A172 (cell line): ENCODE measurements at regions not wholly inside any gene's neighbourhood (a gene's known extent, or its start where the extent isn't known, plus 50 kb on each side); places are given as distances from the start of the nearest gene placed in this dataset.
"Not testable (repeated sequence)": the region's sequence is repeated elsewhere in the genome, so short reads cannot be mapped to it uniquely, and the experiment has no call there.

Source experiments
- DNase-seq: peaks from one replicate; pipeline ENCODE4 v3.0.0-alpha.2; 2015; ENCODE audit warnings: low spot score

GRCh38 chr12:47373554-47374150, 293.9 kb upstream of the AMIGO2 start:
- no peak for DNase-seq

DNA sequence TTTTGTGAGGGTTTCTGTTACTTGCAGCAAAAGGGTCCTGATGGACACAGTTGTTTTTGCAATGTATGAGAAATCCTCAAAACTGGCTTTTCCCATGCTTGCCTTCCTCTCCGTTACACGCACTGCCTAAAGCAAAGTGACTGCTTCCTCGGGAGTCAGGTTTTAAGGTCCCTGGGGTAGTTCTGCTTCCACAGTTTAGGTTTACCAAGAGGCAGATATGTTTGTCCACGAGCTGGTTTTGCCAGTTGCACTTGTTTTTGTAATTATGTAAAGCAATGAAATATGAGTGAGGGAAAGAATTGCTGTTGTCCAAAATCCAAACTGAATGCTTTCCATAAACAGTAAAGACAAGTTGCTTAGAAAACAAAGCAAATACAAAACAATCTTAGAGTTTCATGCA, 290.7 kb upstream of the AMIGO2 start:
- DNase-seq = no peak

- DNase-seq = no peak
Measured at GRCh38 chr12:47369085-47369484, 289.3 kb upstream of the AMIGO2 start.

DNA sequence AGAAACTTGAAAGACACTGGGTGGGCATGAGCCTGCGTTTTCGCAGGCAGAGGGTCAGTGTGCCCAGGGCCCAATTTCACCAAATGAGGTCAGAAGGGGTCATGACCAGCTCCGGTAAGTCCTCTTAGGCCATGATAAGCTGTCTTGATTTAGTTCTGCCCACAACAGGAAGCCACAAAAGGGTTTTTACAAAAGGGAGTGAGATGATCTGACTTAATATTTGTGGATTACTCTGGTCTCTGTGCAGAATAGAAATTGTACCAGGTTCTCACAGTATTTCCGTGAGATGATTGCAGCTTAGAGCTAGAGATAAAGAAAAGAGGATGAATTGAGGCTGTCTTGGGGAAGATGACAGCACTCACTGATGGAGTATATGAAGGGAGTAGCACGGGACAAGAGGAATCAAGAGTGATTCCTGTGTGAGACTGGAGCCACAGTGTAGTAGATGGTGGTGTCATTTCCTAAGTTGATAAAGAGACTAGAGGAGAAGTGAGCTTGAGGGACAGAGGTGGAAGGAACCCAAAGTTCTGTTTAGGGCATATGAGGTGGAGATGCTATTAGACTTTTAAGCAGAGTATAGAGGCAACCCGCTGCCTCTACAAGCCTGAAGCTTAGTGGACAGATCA, 288.3 kb upstream of the AMIGO2 start:
- no peak for DNase-seq

GRCh38 chr12:47366579-47366978, 286.8 kb upstream of the AMIGO2 start:
- no peak for DNase-seq

DNA sequence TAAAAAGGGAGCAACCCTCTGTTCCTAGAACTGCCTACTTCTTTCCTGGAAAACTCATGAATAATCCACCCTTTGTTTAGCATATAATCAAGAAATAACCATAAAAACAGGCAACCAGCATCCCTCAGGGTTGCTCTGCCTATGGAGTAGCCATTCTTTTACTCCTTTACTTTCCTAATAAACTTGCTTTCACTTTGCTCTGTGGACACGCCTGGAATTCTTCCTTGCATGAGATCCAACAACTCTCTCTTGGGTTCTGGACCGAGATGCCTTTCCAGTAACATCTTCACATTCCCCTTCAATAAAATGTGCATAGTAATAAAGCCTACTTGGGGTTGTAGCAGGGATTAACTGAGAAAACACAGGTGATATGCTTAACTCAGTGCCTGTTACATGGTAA, 286.4 kb upstream of the AMIGO2 start:
- DNase-seq = no peak

- DNase-seq = not testable (repeated sequence)
Measured at GRCh38 chr12:47365443-47366076, 285.8 kb upstream of the AMIGO2 start.

- no peak for DNase-seq
Measured at GRCh38 chr12:47364261-47364660, 284.5 kb upstream of the AMIGO2 start.

GRCh38 chr12:47362126-47362705, 282.5 kb upstream of the AMIGO2 start:
- no peak for DNase-seq

DNA sequence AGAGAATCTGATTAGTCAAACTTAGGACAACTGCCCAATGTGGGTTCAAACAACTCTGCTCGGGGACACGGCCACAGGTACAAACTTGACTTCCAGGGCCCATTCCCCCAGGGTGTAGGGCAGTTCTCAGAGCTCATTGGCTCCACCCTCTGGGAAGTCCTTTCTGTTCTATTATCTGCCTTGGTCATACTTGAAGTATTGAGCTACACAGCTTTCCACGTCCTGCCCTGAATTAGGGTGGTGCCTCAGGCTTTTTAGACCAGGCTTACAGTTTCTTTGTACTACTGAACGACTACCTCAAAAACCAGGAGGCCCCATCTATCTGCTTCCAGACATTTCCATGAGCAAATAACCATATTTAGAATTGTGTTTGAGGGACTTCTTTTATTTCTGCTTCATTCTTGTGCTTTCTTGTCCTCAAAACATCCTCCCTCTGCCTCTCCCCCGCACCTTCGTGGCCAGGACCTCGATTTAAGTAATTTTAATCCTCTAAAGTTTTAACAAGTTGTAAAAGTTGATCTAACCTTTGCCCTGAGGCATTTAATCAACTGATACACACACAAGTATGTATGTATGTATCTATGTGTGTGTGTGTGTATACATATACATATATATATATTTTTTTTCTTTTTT, 281.7 kb upstream of the AMIGO2 start:
- DNase-seq = no peak

DNA sequence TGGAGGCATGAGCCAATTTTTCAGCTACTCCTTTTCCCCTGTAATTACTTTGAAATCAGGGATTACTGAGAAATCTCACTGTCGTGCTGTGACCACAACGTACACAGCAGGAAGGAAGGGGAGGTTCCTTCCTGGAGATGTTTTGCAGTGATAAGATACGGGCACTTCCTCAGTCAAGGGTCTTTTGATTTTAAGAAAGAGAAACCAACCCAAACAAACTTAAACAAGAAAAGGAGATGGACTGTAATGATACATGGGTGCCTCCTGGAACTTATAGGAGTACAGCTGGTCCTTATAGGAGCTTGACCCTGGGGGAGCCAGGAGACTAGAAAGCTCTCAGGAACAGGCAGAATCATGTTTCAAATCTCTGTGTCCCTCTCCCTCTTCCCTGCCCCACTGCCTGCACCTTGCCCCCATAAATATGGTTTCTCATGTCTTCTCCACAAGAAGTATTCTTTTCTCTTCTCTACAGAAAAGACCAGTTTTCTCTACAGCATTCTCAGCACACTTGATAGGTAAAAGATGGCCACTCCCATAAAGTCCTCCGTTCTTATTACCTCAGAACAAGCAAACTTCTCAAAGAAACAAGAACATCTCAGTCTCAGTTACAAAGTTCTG, 281.1 kb upstream of the AMIGO2 start:
- peak; percentile 21 for DNase-seq

GRCh38 chr12:47360093-47360480, 280.3 kb upstream of the AMIGO2 start:
- DNase-seq = no peak

- DNase-seq = no peak
Measured at GRCh38 chr12:47359310-47360092, 279.7 kb upstream of the AMIGO2 start.

- DNase-seq = not testable (repeated sequence)
Measured at GRCh38 chr12:47357006-47357405, 277.2 kb upstream of the AMIGO2 start.

DNA sequence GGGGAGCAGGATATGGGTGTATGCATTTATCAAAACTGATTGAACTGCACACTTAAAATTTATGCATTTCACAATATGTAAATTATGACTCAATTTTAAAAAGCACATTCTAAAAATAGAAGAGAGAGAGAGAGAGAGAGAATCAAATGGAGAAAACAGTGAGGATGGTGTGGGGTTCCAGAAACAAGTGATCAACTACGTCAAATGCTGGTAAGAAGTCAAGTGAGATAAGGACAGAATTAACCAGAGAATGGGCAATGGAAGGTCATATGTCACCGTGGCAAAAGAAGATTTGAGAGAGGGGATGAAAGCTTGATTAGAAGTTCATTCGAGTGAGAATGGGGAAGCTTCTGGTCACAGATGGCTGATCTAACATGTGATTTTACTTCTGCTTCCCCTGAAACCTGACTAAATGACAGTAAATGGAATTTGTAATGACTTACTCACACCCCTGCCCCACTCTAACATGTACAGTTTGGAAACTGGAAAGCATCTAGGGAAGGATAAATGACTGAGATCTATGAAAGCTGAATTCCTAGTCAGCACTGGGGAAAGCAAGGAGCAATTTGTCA, 276.5 kb upstream of the AMIGO2 start:
- no peak for DNase-seq

GRCh38 chr12:47353508-47353907, 273.7 kb upstream of the AMIGO2 start:
- no peak for DNase-seq

DNA sequence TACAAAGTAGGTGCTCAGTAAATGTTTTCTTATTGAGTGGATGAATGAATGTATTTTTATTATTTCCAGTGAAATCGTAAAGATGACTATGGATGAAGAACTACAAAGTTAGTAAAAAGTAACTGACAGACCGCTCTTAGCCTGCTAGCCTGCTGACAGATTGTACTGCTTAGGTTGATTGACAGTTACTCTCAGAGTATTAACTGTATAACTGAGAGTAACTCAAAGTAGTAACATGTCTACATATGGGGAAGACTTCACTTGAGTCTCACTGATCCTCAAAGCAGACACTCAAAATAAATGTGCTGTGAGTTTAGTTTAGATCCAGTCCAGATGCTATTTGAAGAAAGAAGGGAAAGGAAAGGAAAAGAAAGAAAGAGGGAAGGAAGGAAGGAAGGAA, 272.3 kb upstream of the AMIGO2 start:
- DNase-seq = no peak

DNA sequence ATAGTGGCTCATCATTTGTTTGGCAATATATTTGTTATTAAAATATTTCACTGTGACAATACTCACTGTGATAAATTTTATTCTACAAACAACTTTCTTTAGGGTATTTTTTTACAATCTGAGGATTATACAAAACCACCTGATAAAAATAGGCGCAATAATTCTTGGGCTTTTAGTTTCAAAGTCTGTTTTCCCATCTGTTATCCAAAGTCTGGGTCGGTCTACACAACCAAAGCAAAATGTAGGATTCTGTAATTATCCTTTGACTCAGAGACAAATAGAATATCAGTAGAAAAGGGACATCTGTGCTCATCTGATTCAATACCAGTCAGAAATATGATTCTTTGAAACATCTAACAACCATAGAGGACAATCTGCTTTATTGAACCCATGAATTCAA, 271.8 kb upstream of the AMIGO2 start:
- DNase-seq = no peak

DNA sequence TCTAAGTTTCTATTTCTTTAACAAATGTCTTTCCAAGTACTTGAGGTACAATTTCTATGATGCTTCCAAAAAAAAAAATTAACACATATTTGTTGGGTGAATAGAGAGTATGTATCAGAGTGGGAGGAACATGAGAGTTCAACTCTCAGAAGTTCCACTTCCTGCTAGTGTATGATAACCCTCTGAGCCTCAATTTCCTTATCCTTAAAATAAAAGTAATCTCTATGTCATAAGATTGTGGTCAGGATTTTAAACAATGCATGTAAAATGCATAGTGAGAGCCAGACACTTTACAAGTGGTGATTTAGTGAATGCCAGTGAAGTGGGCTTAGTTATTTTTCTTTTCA, 270.3 kb upstream of the AMIGO2 start:
- DNase-seq = no peak

DNA sequence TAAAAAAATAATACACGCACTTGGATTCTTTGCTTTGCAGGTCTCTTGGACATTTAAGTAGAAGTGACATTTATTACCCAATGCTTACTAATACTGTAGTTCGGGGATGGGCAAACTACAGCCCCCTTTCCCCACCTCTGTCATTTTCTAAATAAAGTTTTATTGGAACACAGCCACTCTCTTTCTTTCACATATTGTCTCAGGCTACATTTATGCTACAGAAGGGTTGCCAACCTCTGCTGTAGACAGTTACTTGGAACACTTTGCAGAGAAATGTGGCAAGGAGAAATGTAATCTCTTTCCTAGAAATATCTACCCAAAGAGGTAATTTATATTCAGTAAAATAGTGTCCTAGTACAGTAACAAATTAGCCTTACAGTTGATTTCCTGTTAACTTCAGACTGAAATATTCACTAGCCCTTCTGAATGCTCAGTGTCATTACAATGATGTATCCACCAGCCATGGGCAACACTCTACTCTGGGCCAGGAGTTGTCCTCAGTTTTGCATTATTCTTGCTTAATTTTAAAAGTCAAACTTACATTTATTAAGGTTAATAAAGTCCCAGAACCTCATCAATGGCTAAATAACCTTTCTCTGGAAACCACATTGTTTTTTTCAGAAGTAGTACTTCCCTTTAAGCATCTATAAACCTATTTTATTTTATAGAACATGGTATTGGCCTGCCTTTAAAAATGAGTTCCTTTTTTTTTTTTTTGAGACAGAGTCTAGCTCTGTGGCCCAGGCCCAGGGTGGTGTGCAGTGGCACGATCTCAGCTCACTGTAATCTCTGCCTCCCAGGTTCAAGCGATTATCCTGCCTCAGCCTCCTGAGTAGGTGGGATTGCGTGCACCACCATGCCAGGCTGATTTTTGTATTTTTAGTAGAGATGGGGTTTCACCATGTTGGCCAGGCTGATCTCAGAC, 269.6 kb upstream of the AMIGO2 start:
- no peak for DNase-seq
